K562 (cell line): ENCODE measurements at regions not wholly inside any gene's neighbourhood (a gene's known extent, or its start where the extent isn't known, plus 50 kb on each side); places are given as distances from the start of the nearest gene placed in this dataset.

Experiments
- ATAC-seq: fragments of 200-7000 bp; cut with Tn5 transposase; 3 replicates; pipeline ENCODE4 v1.9.1; 2020; ENCODE audit warnings: moderate library complexity
- BruUV-seq: library from RNA; stranded (reverse); fragments of 400-500 nt; replicated peaks from 2 replicates; lab custom pipeline; 2021; lab: Mats Ljungman, UMichigan
- CTCF ChIA-PET: fragments of 300-600 bp; formaldehyde crosslinking; extraction: SDS; loops from one replicate; lab custom pipeline; 2021; ENCODE audit warnings: low intra/inter-chr PET ratio; lab: Yijun Ruan, JAX
- POLR2A ChIA-PET: fragments of 300-600, 350-650 bp; sonication (Branson Sonifier 250); formaldehyde crosslinking; extraction: SDS; loops from one replicate; lab custom pipeline; 2021; ENCODE audit warnings: antibody characterized with exemption, inconsistent platforms; lab: Yijun Ruan, JAX
- DNase-seq, 4 experiments: peaks; one replicate each; pipeline versions ENCODE4 v3.0.0 to v3.0.0-alpha.2; 2011 to 2018; ENCODE audit warnings: low spot score in 3 of 4, mixed read lengths in 3 of 4; ENCODE audit errors: extremely low read depth in 1 of 4
- FAIRE-seq: peaks from 2 replicates; lab custom pipeline; 2011; peaks lifted over from hg19 to GRCh38; lab: Jason Lieb, UNC
- H2AFZ ChIP-seq: 2 replicates; pipeline ENCODE4 v1.6.0; 2011; ENCODE audit warnings: low read depth, low read length, control low read depth, inconsistent platforms
- H3K27ac ChIP-seq: fragments of 200-600 bp; 3 replicates; pipeline ENCODE4 v1.8.0; 2011; ENCODE audit warnings: low read depth, mild to moderate bottlenecking, control low read depth, inconsistent platforms, low read length, moderate library complexity, mixed read lengths; ENCODE audit errors: extremely low read depth
- H3K27me3 ChIP-seq, 2 experiments: fragments of 300-600 bp in 1 of 2; 2 replicates in 1 of 2; 3 replicates in 1 of 2; pipeline versions ENCODE4 v1.6.0 to v1.8.0; 2011; ENCODE audit warnings: inconsistent platforms in 2 of 2, low read length in 2 of 2, mild to moderate bottlenecking in 1 of 2, mixed read lengths in 1 of 2, moderate library complexity in 1 of 2; ENCODE audit not compliant: control insufficient read depth in 2 of 2, insufficient read depth in 2 of 2
- H3K36me3 ChIP-seq: fragments of 300-600 bp; 3 replicates; pipeline ENCODE4 v1.8.0; 2011; ENCODE audit warnings: mild to moderate bottlenecking, low read length, inconsistent platforms; ENCODE audit not compliant: control insufficient read depth, insufficient read depth
- H3K4me1 ChIP-seq, 2 experiments: fragments of 200-600 bp in 1 of 2; replicated peaks in 1 of 2; 2 replicates in 1 of 2; 3 replicates in 1 of 2; pipeline versions ENCODE4 v1.5.1 to v1.8.0; 2011; ENCODE audit warnings: inconsistent platforms in 2 of 2, low read length in 2 of 2, mild to moderate bottlenecking in 1 of 2, mixed read lengths in 1 of 2, moderate library complexity in 1 of 2; ENCODE audit not compliant: control insufficient read depth in 2 of 2, insufficient read depth in 2 of 2
- H3K4me2 ChIP-seq: 2 replicates; pipeline ENCODE4 v1.6.1; 2011; ENCODE audit warnings: low read length, control low read depth, inconsistent platforms, mixed read lengths; ENCODE audit not compliant: insufficient read depth
- H3K4me3 ChIP-seq: fragments of 200-600 bp; sonication (generic), shearing (Covaris generic); 2 replicates; pipeline ENCODE4 v1.5.1; 2016; ENCODE audit warnings: control low read depth, inconsistent platforms
- H3K79me2 ChIP-seq: fragments of 200-600 bp; 3 replicates; pipeline ENCODE4 v1.8.0; 2011; ENCODE audit warnings: low read length, inconsistent platforms; ENCODE audit not compliant: control insufficient read depth, insufficient read depth
- H3K9ac ChIP-seq, 2 experiments: 2 replicates each; pipeline versions ENCODE4 v1.6.0 to v1.6.1; 2011; ENCODE audit warnings: low read depth in 2 of 2, low read length in 2 of 2, control low read depth in 1 of 2, inconsistent platforms in 1 of 2, mild to moderate bottlenecking in 1 of 2, mixed read lengths in 1 of 2; ENCODE audit not compliant: insufficient read depth in 1 of 2
- H3K9me1 ChIP-seq: one replicate; pipeline ENCODE4 v1.6.0; 2011; ENCODE audit warnings: inconsistent platforms, mild to moderate bottlenecking, low read length, moderate library complexity; ENCODE audit not compliant: control insufficient read depth, insufficient read depth
- H3K9me3 ChIP-seq: replicated peaks from 2 replicates; pipeline ENCODE4 v1.5.1; 2011; ENCODE audit warnings: low read depth, low read length, inconsistent platforms; ENCODE audit not compliant: control insufficient read depth, insufficient read depth
- H4K20me1 ChIP-seq: replicated peaks from 2 replicates; pipeline ENCODE4 v1.6.1; 2011; ENCODE audit warnings: low read length, inconsistent platforms, mixed read lengths; ENCODE audit not compliant: control insufficient read depth, insufficient read depth
- ATF1 ChIP-seq, 2 experiments: fragments of 450-650 bp in 1 of 2; IDR thresholded peaks; 2 replicates each; pipeline ENCODE4 v1.6.1; 2016; ENCODE audit warnings: missing compliant biosample characterization in 1 of 2, missing genetic modification characterization in 1 of 2
- E2F4 ChIP-seq: sonication (generic); formaldehyde crosslinking; IDR thresholded peaks from 2 replicates; pipeline ENCODE4 v1.8.0; 2022; ENCODE audit warnings: mild to moderate bottlenecking, low read depth, missing genetic modification reagents
- EGR1 ChIP-seq: fragments of 450-650 bp; conservative IDR thresholded peaks from 2 replicates; pipeline ENCODE4 v1.6.1; 2017; ENCODE audit warnings: mild to moderate bottlenecking
- HDGF ChIP-seq: fragments of 450-650 bp; IDR thresholded peaks from 2 replicates; pipeline ENCODE4 v1.6.1; 2016
- HMG20B ChIP-seq: fragments of 250-450 bp; sonication (Bioruptor Pico); IDR thresholded peaks from 2 replicates; pipeline ENCODE4 v1.5.0; 2021; ENCODE audit warnings: mild to moderate bottlenecking
- L3MBTL2 ChIP-seq: fragments of 450-650 bp; IDR thresholded peaks from 2 replicates; pipeline ENCODE4 v1.6.1; 2016; ENCODE audit warnings: mild to moderate bottlenecking, moderate library complexity
- MAFG ChIP-seq: fragments of 450-650 bp; conservative IDR thresholded peaks from 2 replicates; pipeline ENCODE4 v1.6.1; 2016; ENCODE audit warnings: missing genetic modification characterization, missing compliant biosample characterization
- MITF ChIP-seq: IDR thresholded peaks from 2 replicates; pipeline ENCODE4 v1.6.1; 2014; ENCODE audit warnings: antibody characterized with exemption
- MYC ChIP-seq, 2 experiments: fragments of 250-450 bp in 1 of 2; sonication (Bioruptor Pico) in 1 of 2; IDR thresholded peaks; 2 replicates each; pipeline versions ENCODE4 v1.5.1 to v1.6.1; 2012 to 2021; ENCODE audit warnings: low read depth in 2 of 2, borderline replicate concordance in 1 of 2, improper control_type of control experiment in 1 of 2, low read length in 1 of 2, mild to moderate bottlenecking in 1 of 2, moderate library complexity in 1 of 2
- MYNN ChIP-seq, 2 experiments: sonication (generic); formaldehyde crosslinking in 1 of 2; IDR thresholded peaks; 2 replicates each; pipeline versions ENCODE4 v1.5.0 to v1.6.1; 2016 to 2020; ENCODE audit warnings: antibody characterized with exemption in 1 of 2, missing genetic modification reagents in 1 of 2
- OTX1 ChIP-seq: fragments of 450-650 bp; formaldehyde crosslinking; IDR thresholded peaks from 2 replicates; pipeline ENCODE4 v1.4.0; 2022; ENCODE audit warnings: mild to moderate bottlenecking
- PHTF2 ChIP-seq: fragments of 250-450 bp; sonication (Bioruptor Pico); IDR thresholded peaks from 2 replicates; pipeline ENCODE4 v1.5.0; 2021; ENCODE audit warnings: mild to moderate bottlenecking
- POLR2AphosphoS2 ChIP-seq: IDR thresholded peaks from 2 replicates; pipeline ENCODE4 v1.6.1; 2012; ENCODE audit warnings: low read length, improper control_type of control experiment
- TAF1 ChIP-seq: IDR thresholded peaks from 2 replicates; pipeline ENCODE4 v1.6.1; 2011; ENCODE audit warnings: mild to moderate bottlenecking, low read length, moderate library complexity; ENCODE audit not compliant: insufficient read depth, control insufficient read depth, severe bottlenecking; ENCODE audit errors: extremely low read depth
- ZNF140 ChIP-seq: fragments of 250-450 bp; sonication (Bioruptor Pico); IDR thresholded peaks from 2 replicates; pipeline ENCODE4 v1.8.0; 2021; ENCODE audit warnings: moderate library complexity, mild to moderate bottlenecking, inconsistent platforms
- ZNF695 ChIP-seq: fragments of 450-650 bp; formaldehyde crosslinking; IDR thresholded peaks from 2 replicates; pipeline ENCODE4 v1.4.0; 2020; ENCODE audit warnings: mild to moderate bottlenecking, moderate library complexity
- WGBS: fragments of 100-300 bp; shearing (Covaris generic); methylation state at CpG from one replicate; pipeline ENCODE4 v1.1.6; 2016; ENCODE audit warnings: low coverage, mixed read lengths; ENCODE audit not compliant: insufficient coverage; ENCODE audit errors: missing lambda C conversion rate; 5-methylcytosine and 5-hydroxymethylcytosine counted together
- in situ Hi-C: fragments of 300-500 bp; cut with MboI; formaldehyde crosslinking; loops from 4 replicates; pipeline ENCODE4 v1.15.0; 2018; ENCODE audit warnings: inconsistent platforms, mixed read lengths
- intact Hi-C: fragments of 100-400 bp; cut with micrococcal nuclease; formaldehyde crosslinking; loops from 2 replicates; pipeline ENCODE4 v1.14.2; 2022

GRCh38 chr4:32189130-32189529 is 1469.0 kb downstream of the PCDH7 start:
- Histone ChIP-seq H3K4me1 (no peaks in the 10 kb centered on the region), H3K79me2 (no peaks in the 10 kb centered on the region), H3K4me2 (no peak overlapping the region), H4K20me1 (no peaks in the 10 kb centered on the region), H3K27ac (no peak overlapping the region), H3K4me3 (no peak overlapping the region), H3K9ac (no peak overlapping the region), H2AFZ (no peak overlapping the region), H3K9me3 (no peaks in the 10 kb centered on the region), H3K27me3 (no peaks in the 10 kb centered on the region), H3K9me1 (no peaks in the 10 kb centered on the region), H3K36me3 (no peaks in the 10 kb centered on the region)
- DNase-seq = no peak
- no peak for ATAC-seq
- CTCF ChIA-PET = no interaction called here
- WGBS = 49% methylated on average over 10 of the region's 10 CpGs
- intact Hi-C loops = no loop called here
- no peak for TF ChIP-seq ZNF140
- no peak for TF ChIP-seq ZNF695
- BruUV-seq = no TSS peak
- in situ Hi-C loops = no loop called here
- no peak for FAIRE-seq
- POLR2A ChIA-PET = no interaction called here

- in situ Hi-C loops = no loop called here
- H3K27me3 ChIP-seq = no peaks in the 10 kb centered on the region
- no peaks in the 10 kb centered on the region for H3K79me2 ChIP-seq
- no peaks in the 10 kb centered on the region for H3K9me3 ChIP-seq
- WGBS = 72% methylated on average over 4 of the region's 5 CpGs
- H3K27ac ChIP-seq = no peak overlapping the region
- no peaks in the 10 kb centered on the region for H4K20me1 ChIP-seq
- no TSS peak for BruUV-seq
- no peak for DNase-seq
- H3K4me2 ChIP-seq = no peak overlapping the region
- POLR2A ChIA-PET = no interaction called here
- H3K9ac ChIP-seq = no peak overlapping the region
- intact Hi-C loops = no loop called here
- H3K36me3 ChIP-seq = no peaks in the 10 kb centered on the region
- H2AFZ ChIP-seq = no peak overlapping the region
- CTCF ChIA-PET = no interaction called here
- no peak overlapping the region for H3K4me3 ChIP-seq
- no peaks in the 10 kb centered on the region for H3K9me1 ChIP-seq
- H3K4me1 ChIP-seq = no peaks in the 10 kb centered on the region
- FAIRE-seq = no peak
- no peak for ATAC-seq
- TF ChIP-seq PHTF2 (CRISPR knock-in tag) (no peak), TAF1 (no peak), ATF1 (CRISPR knock-in tag; IDR thresholded peaks at IDR 0.05) (no peak), ATF1 (tag; IDR thresholded peaks at IDR 0.05) (no peak), HDGF (no peak), MAFG (no peak), OTX1 (CRISPR knock-in tag) (no peak), E2F4 (CRISPR knock-in tag) (no peak), L3MBTL2 (no peak), EGR1 (no peak), MITF (no peak), MYC (IDR thresholded peaks at IDR 0.05; ENCODE audit: low read depth, low read length) (no peak), MYC (CRISPR knock-in tag; IDR thresholded peaks at IDR 0.05; ENCODE audit: borderline replicate concordance, low read depth) (no peak), POLR2AphosphoS2 (no peak), HMG20B (CRISPR knock-in tag) (no peak), MYNN (IDR thresholded peaks at IDR 0.05) (no peak), MYNN (CRISPR knock-in tag; IDR thresholded peaks at IDR 0.05) (no peak)
Observed at GRCh38 chr4:32189788-32190187, 1469.6 kb downstream of the PCDH7 start.
